ENCODE measurements at regions not wholly inside any gene's neighbourhood (a gene's known extent, or its start where the extent isn't known, plus 50 kb on each side); places are given as distances from the start of the nearest gene placed in this dataset.
"Not testable (repeated sequence)": the region's sequence is repeated elsewhere in the genome, so short reads cannot be mapped to it uniquely, and the experiment has no call there.

DNA sequence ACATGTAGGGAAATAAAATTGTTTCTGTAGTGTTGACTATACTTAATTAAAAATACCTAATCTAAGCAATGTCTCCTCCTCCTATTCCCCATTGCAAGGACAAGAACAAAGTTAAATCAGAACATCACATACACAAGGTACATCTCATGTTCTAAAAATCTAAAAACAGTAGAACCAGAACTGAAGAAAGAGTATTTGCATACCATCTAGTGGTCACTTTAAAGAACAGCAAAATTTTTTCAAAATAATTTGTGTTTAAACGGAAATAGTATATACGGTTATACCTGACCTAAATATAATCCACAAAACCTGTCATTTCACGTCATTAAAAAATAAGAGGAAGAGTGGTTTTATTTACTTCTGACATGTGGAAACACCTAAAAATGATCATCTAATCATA lies 294.3 kb upstream of the KCNH7 start:
- Histone ChIP-seq H3K9me3 (no peaks in the 10 kb centered on the region), H3K4me1 (no peaks in the 10 kb centered on the region), H3K27me3 (no peaks in the 10 kb centered on the region), H3K4me3 (no peak overlapping the region), H3K36me3 (replicated peaks in 1 of 2; ENCODE audit: insufficient read depth in 1 of 2, low read depth in 2 of 2) (no peaks in the 10 kb centered on the region), H3K27ac (no peak overlapping the region)
- ATAC-seq (no peak), DNase-seq (no peak)
- intact Hi-C loops (cut with DNase I) = loop anchor here (10.0 kb wide), 1 partner anchor 248 kb away; no protein-coding TSS in a partner anchor
- TF ChIP-seq POLR2A (IDR thresholded peaks at IDR 0.05) = no peak
- TF ChIP-seq, protein P1, sequence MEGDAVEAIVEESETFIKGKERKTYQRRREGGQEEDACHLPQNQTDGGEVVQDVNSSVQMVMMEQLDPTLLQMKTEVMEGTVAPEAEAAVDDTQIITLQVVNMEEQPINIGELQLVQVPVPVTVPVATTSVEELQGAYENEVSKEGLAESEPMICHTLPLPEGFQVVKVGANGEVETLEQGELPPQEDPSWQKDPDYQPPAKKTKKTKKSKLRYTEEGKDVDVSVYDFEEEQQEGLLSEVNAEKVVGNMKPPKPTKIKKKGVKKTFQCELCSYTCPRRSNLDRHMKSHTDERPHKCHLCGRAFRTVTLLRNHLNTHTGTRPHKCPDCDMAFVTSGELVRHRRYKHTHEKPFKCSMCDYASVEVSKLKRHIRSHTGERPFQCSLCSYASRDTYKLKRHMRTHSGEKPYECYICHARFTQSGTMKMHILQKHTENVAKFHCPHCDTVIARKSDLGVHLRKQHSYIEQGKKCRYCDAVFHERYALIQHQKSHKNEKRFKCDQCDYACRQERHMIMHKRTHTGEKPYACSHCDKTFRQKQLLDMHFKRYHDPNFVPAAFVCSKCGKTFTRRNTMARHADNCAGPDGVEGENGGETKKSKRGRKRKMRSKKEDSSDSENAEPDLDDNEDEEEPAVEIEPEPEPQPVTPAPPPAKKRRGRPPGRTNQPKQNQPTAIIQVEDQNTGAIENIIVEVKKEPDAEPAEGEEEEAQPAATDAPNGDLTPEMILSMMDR (IDR thresholded peaks at IDR 0.05) = peak in 6 of 7 experiments; percentile 26 to 59 (median 51)
- WGBS, 2 donors = 2 to 6% methylated on average over 3 of the region's 3 CpGs

DNA sequence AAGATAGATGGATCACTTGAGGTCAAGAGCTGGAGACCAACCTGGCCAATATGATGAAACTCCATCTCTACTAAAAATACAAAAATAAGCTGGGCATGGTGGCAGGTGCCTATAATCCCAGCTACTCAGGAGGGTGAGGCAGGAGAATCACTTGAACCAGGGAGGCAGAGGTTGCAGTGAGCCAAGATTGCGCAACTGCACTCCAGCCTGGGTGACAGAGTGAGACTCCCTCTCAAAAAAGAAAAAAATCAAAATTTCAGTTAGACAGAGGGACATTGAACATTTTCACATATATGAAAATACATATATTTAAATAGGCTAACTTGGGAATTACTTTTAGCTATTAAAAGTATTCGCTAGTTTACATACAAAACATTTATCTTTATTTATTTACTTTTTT lies 293.6 kb upstream of the KCNH7 start:
- H3K36me3 ChIP-seq (replicated peaks in 1 of 2; ENCODE audit: insufficient read depth in 1 of 2, low read depth in 2 of 2); H3K9me3 ChIP-seq; ATAC-seq; H3K4me1 ChIP-seq; H3K27ac ChIP-seq; H3K27me3 ChIP-seq; H3K4me3 ChIP-seq; DNase-seq: not testable (repeated sequence)
- 83 to 88% methylated on average over 2 of the region's 2 CpGs for WGBS, 2 donors
- intact Hi-C loops (cut with DNase I) = loop anchor here (10.0 kb wide), 1 partner anchor 247 kb away; no protein-coding TSS in a partner anchor

DNA sequence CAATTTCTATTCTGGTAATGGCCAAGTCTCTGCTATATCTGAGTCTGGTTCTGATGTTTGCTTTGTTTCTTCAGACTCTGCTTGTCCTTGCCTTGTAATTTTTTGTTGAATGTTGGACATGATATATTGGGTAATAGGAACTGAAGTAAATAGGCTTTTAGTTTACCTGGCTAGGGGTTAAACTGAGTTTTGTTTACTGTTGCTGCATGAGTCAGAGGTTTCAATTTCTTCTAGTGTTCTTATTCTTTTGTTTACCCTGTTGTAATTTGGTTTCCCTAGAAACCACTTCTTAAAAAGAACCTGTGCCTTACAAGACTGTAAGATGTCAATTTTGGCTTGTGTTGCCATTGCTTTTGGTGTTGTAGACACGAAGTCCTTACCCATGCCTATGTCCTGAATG lies 285.0 kb upstream of the KCNH7 start:
- no peaks in the 10 kb centered on the region for H3K27me3 ChIP-seq

GRCh38 chr2:163122257-163122656 lies 283.7 kb upstream of the KCNH7 start:
- H3K27ac ChIP-seq = no peak overlapping the region
- intact Hi-C loops (cut with DNase I) = no loop called here
- no peaks in the 10 kb centered on the region for H3K36me3 ChIP-seq (replicated peaks in 1 of 2; ENCODE audit: insufficient read depth in 1 of 2, low read depth in 2 of 2)
- H3K27me3 ChIP-seq = no peaks in the 10 kb centered on the region
- TF ChIP-seq POLR2A (IDR thresholded peaks at IDR 0.05) = no peak
- TF ChIP-seq, protein P1 (IDR thresholded peaks at IDR 0.05) = no peak
- no peaks in the 10 kb centered on the region for H3K9me3 ChIP-seq
- DNase-seq (no peak), ATAC-seq (no peak)
- no peak overlapping the region for H3K4me3 ChIP-seq
- no peaks in the 10 kb centered on the region for H3K4me1 ChIP-seq

More for the DNA sequence above, 285.0 kb upstream of the KCNH7 start:
- intact Hi-C loops (cut with DNase I) = no loop called here
- 64 to 78% methylated on average over 1 of the region's 1 CpG for WGBS, 2 donors
- no peak for TF ChIP-seq POLR2A (IDR thresholded peaks at IDR 0.05)
- TF ChIP-seq, protein P1 (IDR thresholded peaks at IDR 0.05) = no peak
- Histone ChIP-seq H3K27ac (no peak overlapping the region), H3K4me1 (no peaks in the 10 kb centered on the region), H3K4me3 (no peak overlapping the region), H3K9me3 (no peaks in the 10 kb centered on the region), H3K36me3 (replicated peaks in 1 of 2; ENCODE audit: insufficient read depth in 1 of 2, low read depth in 2 of 2) (no peaks in the 10 kb centered on the region)
- ATAC-seq = no peak
- DNase-seq = no peak

DNA sequence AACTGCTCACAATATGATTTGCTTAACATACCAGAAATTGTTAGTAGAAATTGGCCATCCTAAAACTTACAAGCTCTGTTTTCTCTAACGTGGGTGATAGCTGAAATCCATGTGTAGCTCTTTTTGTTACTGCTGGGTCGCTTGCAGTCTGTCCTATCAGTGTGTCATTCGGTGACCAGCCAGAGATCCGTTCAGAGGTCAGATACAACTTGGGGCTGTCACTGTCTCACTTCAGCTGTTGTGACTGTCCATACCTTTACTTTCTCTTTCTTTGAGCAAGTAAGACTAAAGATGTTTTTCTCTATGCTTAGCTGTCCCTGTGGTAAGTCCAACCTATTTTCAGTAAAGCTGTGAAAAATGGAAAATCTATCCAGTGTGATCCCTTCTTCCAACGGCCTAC lies 282.9 kb upstream of the KCNH7 start:
- no peak for TF ChIP-seq POLR2A (IDR thresholded peaks at IDR 0.05)
- TF ChIP-seq, protein P1 (IDR thresholded peaks at IDR 0.05) = no peak
- H3K27me3 ChIP-seq = no peaks in the 10 kb centered on the region
- no peaks in the 10 kb centered on the region for H3K9me3 ChIP-seq
- WGBS, 2 donors = 28 to 30% methylated on average over 5 of the region's 5 CpGs
- H3K4me1 ChIP-seq = no peaks in the 10 kb centered on the region
- no peak overlapping the region for H3K27ac ChIP-seq
- no peak for DNase-seq
- no peak overlapping the region for H3K4me3 ChIP-seq
- no peak for ATAC-seq
- intact Hi-C loops (cut with DNase I) = no loop called here
- no peaks in the 10 kb centered on the region for H3K36me3 ChIP-seq (replicated peaks in 1 of 2; ENCODE audit: insufficient read depth in 1 of 2, low read depth in 2 of 2)

All from body of pancreas (tissue), 4 donors.